Gastrocnemius medialis (tissue), 4 donors: ENCODE measurements at regions not wholly inside any gene's neighbourhood (a gene's known extent, or its start where the extent isn't known, plus 50 kb on each side); places are given as distances from the start of the nearest gene placed in this dataset.

Experiments used
- ATAC-seq, 2 donors: fragments of 150-250 bp; one replicate each; pipeline ENCODE4 v1.9.1; 2016
- DNase-seq, 2 donors: peaks; one replicate each; pipeline ENCODE4 v3.0.0-alpha.2; 2019
- H3K27ac ChIP-seq, 4 donors: fragments of 200-600 bp; sonication (generic); 1 replicate in 1 of 4; 2 replicates in 3 of 4; pipeline ENCODE4 v1.5.1; 2016 to 2018; ENCODE audit warnings: mild to moderate bottlenecking in 2 of 4, moderate library complexity in 1 of 4
- H3K27me3 ChIP-seq, 3 donors: fragments of 200-600 bp; sonication (generic) in 2 of 3; 1 replicate in 1 of 3; 2 replicates in 2 of 3; pipeline versions ENCODE4 v1.5.1 to v1.6.0; 2016 to 2019; ENCODE audit warnings: mild to moderate bottlenecking in 1 of 3, moderate library complexity in 1 of 3
- H3K36me3 ChIP-seq, 2 donors: fragments of 200-600 bp; sonication (generic) in 1 of 2; one replicate each; pipeline ENCODE4 v1.5.1; 2017 to 2018
- H3K4me1 ChIP-seq, 2 donors: fragments of 200-600 bp; sonication (generic) in 1 of 2; one replicate each; pipeline ENCODE4 v1.5.1; 2016 to 2017; ENCODE audit warnings: mild to moderate bottlenecking in 2 of 2
- H3K4me3 ChIP-seq, 4 donors: fragments of 200-600 bp; sonication (generic) in 3 of 4; 1 replicate in 1 of 4; 2 replicates in 3 of 4; pipeline ENCODE4 v1.5.1; 2016 to 2019; ENCODE audit warnings: mild to moderate bottlenecking in 2 of 4
- H3K9me3 ChIP-seq, 3 donors: fragments of 200-600 bp; sonication (generic) in 2 of 3; 1 replicate in 1 of 3; 2 replicates in 2 of 3; pipeline ENCODE4 v1.5.1; 2016 to 2019
- POLR2A ChIP-seq, 2 donors: fragments of 450-650 bp; IDR thresholded peaks; one replicate each; pipeline ENCODE4 v1.6.1; 2017; ENCODE audit warnings: antibody characterized with exemption in 2 of 2, mild to moderate bottlenecking in 2 of 2, moderate library complexity in 2 of 2
- in situ Hi-C, 4 donors: fragments of 200-750 bp; cut with MboI; loops; one replicate each; pipeline versions ENCODE4 v1.15.0 to v1.8.0; 2017; ENCODE audit warnings: low sequenced_read_pairs in 4 of 4
- intact Hi-C: fragments of 100-400 bp; cut with DNase I; formaldehyde crosslinking; loops from one replicate; pipeline ENCODE4 v1.15.1; 2023; ENCODE audit warnings: low total_unique reads
- TF ChIP-seq, protein P1 (sequence below), 5 experiments: fragments of 450-650 bp in 3 of 5; fragments of 200-600 bp in 2 of 5; sonication (generic) in 2 of 5; IDR thresholded peaks in 4 of 5; conservative IDR thresholded peaks in 1 of 5; 1 replicate in 4 of 5; 2 replicates in 1 of 5; pipeline ENCODE4 v1.5.1; 2016 to 2019; ENCODE audit warnings: antibody characterized with exemption in 5 of 5, mild to moderate bottlenecking in 3 of 5, moderate library complexity in 3 of 5

DNA sequence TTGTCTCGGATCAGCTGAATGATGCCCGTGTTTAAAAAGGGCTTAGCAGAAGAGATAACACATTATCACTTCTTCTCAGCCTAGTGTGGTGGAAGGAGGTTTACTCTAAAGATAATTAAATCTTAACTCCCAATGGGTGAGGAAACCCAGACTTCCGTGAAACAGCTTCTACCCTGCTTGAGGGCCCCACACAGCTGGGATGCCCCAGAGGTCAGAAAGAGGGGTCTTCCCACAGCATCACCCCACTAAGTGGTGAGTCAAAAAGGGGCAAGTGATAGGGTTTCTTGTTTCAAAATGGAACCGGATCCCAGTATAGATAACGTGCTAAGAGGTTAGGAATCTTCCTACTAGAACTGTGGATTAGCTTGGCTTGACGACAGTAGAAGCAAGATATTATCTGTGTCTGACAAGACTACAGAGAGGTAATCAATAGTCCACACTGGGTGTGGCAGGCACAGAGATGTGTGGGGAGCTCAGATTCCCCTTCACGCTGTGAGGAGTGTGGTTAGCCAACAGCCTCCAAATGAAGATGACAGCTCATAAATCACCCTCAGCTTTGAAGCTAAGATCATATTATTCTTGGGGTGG, 129.6 kb upstream of the COPS8 start:
- H3K27me3 ChIP-seq, result no peaks in the 10 kb centered on the region
- no peak overlapping the region for H3K27ac ChIP-seq
- no peaks in the 10 kb centered on the region for H3K4me1 ChIP-seq
- ATAC-seq (no peak), DNase-seq (no peak)
- in situ Hi-C loops (no loop called here), intact Hi-C loops (no loop called here)
- TF ChIP-seq, protein P1, sequence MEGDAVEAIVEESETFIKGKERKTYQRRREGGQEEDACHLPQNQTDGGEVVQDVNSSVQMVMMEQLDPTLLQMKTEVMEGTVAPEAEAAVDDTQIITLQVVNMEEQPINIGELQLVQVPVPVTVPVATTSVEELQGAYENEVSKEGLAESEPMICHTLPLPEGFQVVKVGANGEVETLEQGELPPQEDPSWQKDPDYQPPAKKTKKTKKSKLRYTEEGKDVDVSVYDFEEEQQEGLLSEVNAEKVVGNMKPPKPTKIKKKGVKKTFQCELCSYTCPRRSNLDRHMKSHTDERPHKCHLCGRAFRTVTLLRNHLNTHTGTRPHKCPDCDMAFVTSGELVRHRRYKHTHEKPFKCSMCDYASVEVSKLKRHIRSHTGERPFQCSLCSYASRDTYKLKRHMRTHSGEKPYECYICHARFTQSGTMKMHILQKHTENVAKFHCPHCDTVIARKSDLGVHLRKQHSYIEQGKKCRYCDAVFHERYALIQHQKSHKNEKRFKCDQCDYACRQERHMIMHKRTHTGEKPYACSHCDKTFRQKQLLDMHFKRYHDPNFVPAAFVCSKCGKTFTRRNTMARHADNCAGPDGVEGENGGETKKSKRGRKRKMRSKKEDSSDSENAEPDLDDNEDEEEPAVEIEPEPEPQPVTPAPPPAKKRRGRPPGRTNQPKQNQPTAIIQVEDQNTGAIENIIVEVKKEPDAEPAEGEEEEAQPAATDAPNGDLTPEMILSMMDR (IDR thresholded peaks at IDR 0.05 in 4 of 5, conservative IDR thresholded peaks at IDR 0.05 in 1 of 5), result no peak
- TF ChIP-seq POLR2A (IDR thresholded peaks at IDR 0.05), result no peak
- no peak overlapping the region for H3K4me3 ChIP-seq
- H3K36me3 ChIP-seq, result no peaks in the 10 kb centered on the region
- no peaks in the 10 kb centered on the region for H3K9me3 ChIP-seq

DNA sequence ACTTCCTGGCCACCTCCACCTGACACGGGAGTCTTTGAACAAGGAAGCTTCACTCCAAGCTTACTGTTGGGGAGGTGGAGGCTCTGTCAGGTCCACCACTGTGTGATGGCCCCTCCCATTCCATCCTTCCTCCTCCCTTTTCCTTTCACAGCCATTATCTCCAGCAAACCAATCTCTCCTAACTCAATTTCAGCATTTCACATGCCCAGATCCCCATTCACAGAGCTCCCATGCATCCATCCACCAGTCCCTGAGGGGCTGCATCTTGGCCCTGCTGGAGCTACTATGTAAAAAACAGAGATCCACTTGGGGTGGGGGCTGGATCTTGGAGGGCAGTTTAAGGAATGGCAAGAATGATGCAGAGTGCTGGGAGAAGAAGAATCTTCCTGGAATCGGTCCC, 129.0 kb upstream of the COPS8 start:
- ATAC-seq (no peak), DNase-seq (no peak)
- Histone ChIP-seq H3K36me3 (no peaks in the 10 kb centered on the region), H3K4me3 (no peak overlapping the region), H3K9me3 (no peaks in the 10 kb centered on the region), H3K27ac (no peak overlapping the region), H3K27me3 (no peaks in the 10 kb centered on the region), H3K4me1 (no peaks in the 10 kb centered on the region)
- intact Hi-C loops, result no loop called here
- in situ Hi-C loops, result no loop called here
- TF ChIP-seq, protein P1 (IDR thresholded peaks at IDR 0.05 in 4 of 5, conservative IDR thresholded peaks at IDR 0.05 in 1 of 5), result no peak
- no peak for TF ChIP-seq POLR2A (IDR thresholded peaks at IDR 0.05)

DNA sequence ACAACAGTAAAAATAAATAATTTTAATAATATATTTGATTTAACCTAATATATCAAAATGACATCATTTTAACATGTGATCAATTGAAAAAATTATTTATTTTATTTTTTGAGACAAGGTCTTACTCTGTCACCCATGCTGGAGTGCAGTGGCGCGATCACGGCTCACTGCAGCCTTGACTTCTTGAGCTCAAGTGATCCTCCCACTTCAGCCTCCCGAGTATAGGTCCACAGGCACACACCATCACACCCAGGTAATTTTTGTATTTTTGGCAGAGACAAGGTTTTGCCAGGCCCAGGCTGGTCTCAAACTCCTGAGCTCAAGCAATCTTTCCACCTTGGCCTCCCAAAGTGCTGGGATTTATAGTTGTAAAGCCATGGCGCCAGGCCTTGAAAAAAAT, 126.7 kb upstream of the COPS8 start:
- Histone ChIP-seq H3K4me3 (no peak overlapping the region), H3K9me3 (no peaks in the 10 kb centered on the region), H3K27me3 (no peaks in the 10 kb centered on the region), H3K4me1 (no peaks in the 10 kb centered on the region), H3K27ac (peak overlapping the region in 1 of 4 donors; percentile 15), H3K36me3 (no peaks in the 10 kb centered on the region)
- DNase-seq, result no peak
- TF ChIP-seq, protein P1 (IDR thresholded peaks at IDR 0.05 in 4 of 5, conservative IDR thresholded peaks at IDR 0.05 in 1 of 5), result no peak
- no peak for TF ChIP-seq POLR2A (IDR thresholded peaks at IDR 0.05)
- intact Hi-C loops, result no loop called here
- in situ Hi-C loops, result no loop called here
- no peak for ATAC-seq

DNA sequence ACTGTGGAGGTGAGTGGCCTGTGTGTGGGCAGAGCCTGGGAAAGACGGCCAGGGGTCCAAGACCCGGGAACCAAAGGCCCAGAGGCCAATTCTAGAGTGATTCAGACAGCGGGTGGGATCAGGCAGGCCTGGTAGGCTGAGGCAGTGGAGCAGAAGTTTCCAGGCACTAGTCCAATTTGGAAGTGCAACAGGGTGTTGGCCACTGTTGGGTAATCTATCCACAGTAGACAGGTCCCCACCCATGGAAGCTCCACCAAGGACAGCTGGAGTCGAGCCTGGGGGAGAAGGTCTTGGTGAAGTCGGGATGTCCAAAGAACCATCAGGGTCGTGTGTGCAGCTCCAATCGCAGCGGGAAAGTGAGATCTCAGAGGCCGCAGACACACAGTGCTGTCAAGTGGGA, 125.8 kb upstream of the COPS8 start:
- in situ Hi-C loops, result no loop called here
- no peaks in the 10 kb centered on the region for H3K4me1 ChIP-seq

More for the DNA sequence above, 125.8 kb upstream of the COPS8 start:
- no peaks in the 10 kb centered on the region for H3K9me3 ChIP-seq
- DNase-seq, result peak in 1 of 2 donors; percentile 63
- H3K27ac ChIP-seq, result peak overlapping the region in 2 of 4 donors; percentile 15 to 25
- intact Hi-C loops, result no loop called here
- TF ChIP-seq, protein P1 (IDR thresholded peaks at IDR 0.05 in 4 of 5, conservative IDR thresholded peaks at IDR 0.05 in 1 of 5), result no peak
- TF ChIP-seq POLR2A (IDR thresholded peaks at IDR 0.05), result no peak
- H3K4me3 ChIP-seq, result no peak overlapping the region
- ATAC-seq, result peak; percentile 27 to 65
- H3K27me3 ChIP-seq, result no peaks in the 10 kb centered on the region
- H3K36me3 ChIP-seq, result no peaks in the 10 kb centered on the region
